HTR-8/SVneo (cell line): ENCODE measurements at regions not wholly inside any gene's neighbourhood (a gene's known extent, or its start where the extent isn't known, plus 50 kb on each side); places are given as distances from the start of the nearest gene placed in this dataset.
A peak's percentile ranks its signal among the peaks of the same experiment; 100 is the strongest.

Experiments used
- DNase-seq: peaks from one replicate; pipeline ENCODE4 v3.0.0; 2011; ENCODE audit warnings: low spot score, mixed read lengths; ENCODE audit not compliant: insufficient read length
- FAIRE-seq: peaks from 2 replicates; lab custom pipeline; 2011; peaks lifted over from hg19 to GRCh38; lab: Jason Lieb, UNC

DNA sequence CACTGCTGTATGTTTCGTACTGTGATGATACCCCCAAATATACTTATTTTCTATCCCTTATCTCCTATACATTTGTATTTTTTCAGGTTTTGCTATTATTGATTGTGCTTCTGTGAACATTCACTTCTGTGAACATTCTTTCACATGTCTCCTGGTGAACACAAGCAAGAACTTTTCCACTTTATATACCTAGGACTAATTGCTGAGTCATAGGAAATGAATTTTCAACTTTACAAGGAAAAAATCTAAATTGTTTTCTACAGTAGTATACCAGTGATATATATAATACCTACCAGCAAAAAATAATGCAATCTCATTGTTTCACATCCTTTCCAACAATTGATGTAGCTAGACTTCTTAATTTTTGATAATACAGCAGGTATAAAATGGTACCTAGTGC, 139.5 kb upstream of the MAGEB18 start:
- no peak for DNase-seq
- no peak for FAIRE-seq

- FAIRE-seq: no peak
These were observed 130.7 kb upstream of the MAGEB18 start for GRCh38 chrX:26007462-26007861.

DNA sequence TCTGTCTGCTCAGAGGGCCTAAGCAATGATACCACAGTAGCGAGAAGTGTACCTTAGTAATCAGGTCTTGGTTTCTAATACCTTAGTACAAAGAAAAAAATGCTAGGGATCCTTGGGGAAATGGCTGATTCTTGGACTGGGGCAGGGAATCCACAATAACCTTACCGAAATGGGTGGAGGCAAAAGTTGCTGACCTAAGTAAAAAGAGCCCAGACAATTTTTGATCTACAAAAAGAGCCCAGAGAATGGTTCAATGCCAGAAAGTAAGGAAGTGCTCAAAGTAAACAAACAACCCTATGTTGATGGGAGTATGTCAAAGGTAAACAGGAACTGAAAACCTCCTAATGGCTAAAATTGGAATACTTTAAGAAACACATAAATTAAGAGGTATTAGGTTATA, 130.1 kb upstream of the MAGEB18 start:
- DNase-seq: no peak
- no peak for FAIRE-seq

More at GRCh38 chrX:26007462-26007861, 130.7 kb upstream of the MAGEB18 start:
- no peak for DNase-seq

DNA sequence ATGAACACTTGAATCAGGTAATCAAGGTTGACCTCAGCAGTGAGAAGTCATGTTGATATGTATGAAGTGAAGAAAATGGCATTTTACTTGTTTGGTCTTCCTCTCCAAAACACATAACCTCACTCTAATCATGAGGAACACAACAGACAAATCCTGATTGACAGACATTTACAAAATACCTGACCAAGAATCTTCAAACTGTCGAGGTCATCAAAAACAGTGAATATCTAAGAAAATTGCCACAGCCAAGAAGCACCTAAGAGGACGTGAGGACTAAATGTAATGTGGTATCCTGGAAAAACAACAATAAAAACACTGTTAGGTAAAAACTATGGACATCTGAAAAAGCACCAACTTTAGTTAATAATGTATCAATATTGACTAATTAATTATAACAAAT, 129.5 kb upstream of the MAGEB18 start:
- FAIRE-seq (no peak), DNase-seq (no peak)

DNA sequence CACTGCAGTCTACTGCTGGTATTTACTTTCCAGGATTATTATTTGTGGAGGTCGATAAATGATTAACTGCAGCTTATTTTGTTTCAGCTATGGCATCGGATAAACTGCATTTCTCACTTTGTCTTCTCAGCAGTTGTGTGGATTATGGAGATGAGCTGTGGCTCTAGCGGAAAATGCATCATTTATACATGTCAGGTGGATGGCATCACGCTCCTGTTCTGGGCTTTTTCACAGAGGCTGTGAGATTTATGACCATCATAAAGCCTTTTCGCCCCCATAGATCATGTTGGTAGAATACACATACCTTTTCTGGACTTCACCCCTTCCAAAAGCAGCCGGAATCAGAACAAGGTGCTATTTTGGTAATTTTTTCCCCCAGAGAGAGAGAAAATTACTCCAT, 118.8 kb upstream of the MAGEB18 start:
- DNase-seq (no peak), FAIRE-seq (no peak)

- FAIRE-seq (no peak), DNase-seq (no peak)
These were observed 112.0 kb upstream of the MAGEB18 start for GRCh38 chrX:26026179-26026578.

DNA sequence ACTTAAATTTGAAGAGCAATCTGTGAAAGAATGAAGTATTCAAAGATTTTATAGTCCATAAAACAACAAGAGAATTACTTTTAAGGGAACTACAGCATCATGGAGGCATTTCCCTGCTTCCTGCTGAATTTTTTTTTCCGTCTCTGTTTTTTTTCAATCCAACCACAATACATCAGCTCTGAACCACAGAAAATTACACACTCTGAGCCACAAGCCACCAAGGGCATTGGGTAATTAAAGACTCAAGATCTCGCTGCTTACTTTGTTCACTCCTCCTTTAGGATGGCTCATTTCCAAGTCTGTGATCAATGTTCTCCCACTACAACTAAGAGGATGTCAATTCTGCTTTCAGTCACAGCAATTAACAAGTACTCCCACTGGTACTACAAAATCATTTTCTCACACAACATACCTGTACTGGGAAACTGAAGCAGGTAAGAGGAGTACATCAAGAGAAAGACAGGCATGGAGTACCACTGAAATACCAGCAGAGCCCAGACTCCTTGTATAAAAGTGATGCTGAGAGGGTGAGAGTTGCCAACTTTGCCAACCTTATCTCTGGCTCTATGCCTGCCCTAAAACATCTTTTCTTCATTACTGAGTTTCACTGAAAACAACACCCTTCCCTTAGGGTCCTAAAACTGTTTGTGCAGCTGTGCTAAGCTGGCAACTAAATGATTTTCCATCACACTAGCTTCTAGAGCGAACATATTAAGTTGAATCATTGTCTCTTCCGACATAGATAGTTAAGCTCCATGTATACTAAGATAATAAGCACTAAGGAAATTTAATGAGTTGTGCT, 105.8 kb upstream of the MAGEB18 start:
- FAIRE-seq: peak; percentile 67

DNA sequence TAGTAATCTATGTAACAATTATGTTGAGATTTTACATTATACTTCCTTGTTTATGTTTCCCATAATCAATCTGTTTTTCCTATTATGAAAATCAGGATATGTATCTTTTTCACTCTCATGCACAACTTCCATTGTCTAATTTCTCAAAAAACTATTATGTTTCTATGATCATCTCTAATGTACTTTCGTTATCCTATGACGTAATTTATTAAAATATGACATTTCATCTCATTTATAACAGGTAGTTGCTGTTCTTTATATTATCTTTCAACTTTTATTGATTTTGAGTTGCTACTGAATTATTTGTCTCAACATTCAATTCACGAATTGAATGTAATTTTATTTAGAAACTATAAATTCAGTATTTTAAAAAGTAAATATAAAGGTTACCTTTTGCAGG, 100.8 kb upstream of the MAGEB18 start:
- DNase-seq (no peak), FAIRE-seq (no peak)

More for the DNA sequence above, 105.8 kb upstream of the MAGEB18 start:
- no peak for DNase-seq

DNA sequence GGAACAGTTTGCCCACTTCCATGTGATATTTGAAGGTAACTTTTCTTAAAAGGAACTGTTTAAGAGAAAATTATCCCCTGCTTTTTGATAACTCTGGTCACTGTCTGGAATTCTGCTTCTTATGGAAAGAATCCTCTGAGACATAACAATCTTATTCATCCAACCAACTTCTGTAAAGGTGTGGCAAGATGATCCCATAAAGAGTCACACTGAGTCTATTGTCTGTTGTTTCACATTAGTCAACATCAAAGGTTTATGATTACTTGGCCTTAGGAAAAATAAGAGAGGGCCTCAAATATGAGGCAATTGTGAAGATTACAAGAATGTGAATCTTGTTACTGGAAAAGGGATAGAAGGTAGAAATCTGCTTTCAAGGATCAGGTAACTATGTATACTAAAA, 88.0 kb upstream of the MAGEB18 start:
- DNase-seq (no peak), FAIRE-seq (no peak)

- DNase-seq (no peak), FAIRE-seq (no peak)
These were observed 67.3 kb upstream of the MAGEB18 start for GRCh38 chrX:26070882-26071281.

- DNase-seq (no peak), FAIRE-seq (no peak)
These were observed 66.5 kb upstream of the MAGEB18 start for GRCh38 chrX:26071618-26072017.

GRCh38 chrX:26083093-26083492, 55.0 kb upstream of the MAGEB18 start:
- FAIRE-seq (no peak), DNase-seq (no peak)
